ENCODE measurements at regions not wholly inside any gene's neighbourhood (a gene's known extent, or its start where the extent isn't known, plus 50 kb on each side); places are given as distances from the start of the nearest gene placed in this dataset.

DNA sequence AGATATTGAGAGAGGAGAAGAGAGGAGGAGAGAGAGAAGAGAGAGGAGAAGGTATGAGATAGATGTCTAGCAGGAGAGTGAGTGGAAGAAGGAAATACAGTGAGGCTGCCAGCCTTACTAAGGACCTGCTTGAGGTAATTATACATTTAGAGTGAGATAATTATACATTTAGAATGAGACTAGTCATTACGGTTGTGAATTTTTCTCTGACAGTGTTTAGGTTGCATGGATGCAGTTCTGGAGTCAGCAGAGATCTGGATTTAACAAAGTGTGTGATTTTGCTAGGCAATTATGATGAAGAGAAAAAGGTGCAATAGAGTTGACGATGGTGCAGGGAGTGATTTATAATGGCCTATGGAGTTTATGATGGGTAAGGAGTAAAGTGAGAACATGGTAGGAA lies 187.1 kb upstream of the ARX start:
- Histone ChIP-seq H3K27ac (ENCODE audit: low read depth) (no peak overlapping the region), H4K20me1 (replicated peaks; ENCODE audit: insufficient read depth) (no peaks in the 10 kb centered on the region), H3K9me2 (ENCODE audit: insufficient read depth) (no peaks in the 10 kb centered on the region), H3K4me2 (no peak overlapping the region), H3K27me3 (ENCODE audit: insufficient read depth) (no peaks in the 10 kb centered on the region), H3K4me1 (ENCODE audit: insufficient read depth) (no peaks in the 10 kb centered on the region), H3K79me2 (replicated peaks; ENCODE audit: insufficient read depth) (no peaks in the 10 kb centered on the region), H3K36me3 (ENCODE audit: insufficient read depth) (no peaks in the 10 kb centered on the region), H3K4me3 (no peak overlapping the region), H2AFZ (no peak overlapping the region), H3F3A (replicated peaks; ENCODE audit: low read depth) (no peaks in the 10 kb centered on the region)
- H3K36me3 Mint-ChIP-seq (ENCODE audit: low read depth): no peaks in the 10 kb centered on the region
- H3K9me3 Mint-ChIP-seq: no peaks in the 10 kb centered on the region
- DNase-seq (ENCODE audit: low spot score) (no peak), ATAC-seq (no peak)
- no peak for TF ChIP-seq ZNF331 (CRISPR knock-in tag; IDR thresholded peaks at IDR 0.05; ENCODE audit: low read depth)
- TF ChIP-seq, protein P1, sequence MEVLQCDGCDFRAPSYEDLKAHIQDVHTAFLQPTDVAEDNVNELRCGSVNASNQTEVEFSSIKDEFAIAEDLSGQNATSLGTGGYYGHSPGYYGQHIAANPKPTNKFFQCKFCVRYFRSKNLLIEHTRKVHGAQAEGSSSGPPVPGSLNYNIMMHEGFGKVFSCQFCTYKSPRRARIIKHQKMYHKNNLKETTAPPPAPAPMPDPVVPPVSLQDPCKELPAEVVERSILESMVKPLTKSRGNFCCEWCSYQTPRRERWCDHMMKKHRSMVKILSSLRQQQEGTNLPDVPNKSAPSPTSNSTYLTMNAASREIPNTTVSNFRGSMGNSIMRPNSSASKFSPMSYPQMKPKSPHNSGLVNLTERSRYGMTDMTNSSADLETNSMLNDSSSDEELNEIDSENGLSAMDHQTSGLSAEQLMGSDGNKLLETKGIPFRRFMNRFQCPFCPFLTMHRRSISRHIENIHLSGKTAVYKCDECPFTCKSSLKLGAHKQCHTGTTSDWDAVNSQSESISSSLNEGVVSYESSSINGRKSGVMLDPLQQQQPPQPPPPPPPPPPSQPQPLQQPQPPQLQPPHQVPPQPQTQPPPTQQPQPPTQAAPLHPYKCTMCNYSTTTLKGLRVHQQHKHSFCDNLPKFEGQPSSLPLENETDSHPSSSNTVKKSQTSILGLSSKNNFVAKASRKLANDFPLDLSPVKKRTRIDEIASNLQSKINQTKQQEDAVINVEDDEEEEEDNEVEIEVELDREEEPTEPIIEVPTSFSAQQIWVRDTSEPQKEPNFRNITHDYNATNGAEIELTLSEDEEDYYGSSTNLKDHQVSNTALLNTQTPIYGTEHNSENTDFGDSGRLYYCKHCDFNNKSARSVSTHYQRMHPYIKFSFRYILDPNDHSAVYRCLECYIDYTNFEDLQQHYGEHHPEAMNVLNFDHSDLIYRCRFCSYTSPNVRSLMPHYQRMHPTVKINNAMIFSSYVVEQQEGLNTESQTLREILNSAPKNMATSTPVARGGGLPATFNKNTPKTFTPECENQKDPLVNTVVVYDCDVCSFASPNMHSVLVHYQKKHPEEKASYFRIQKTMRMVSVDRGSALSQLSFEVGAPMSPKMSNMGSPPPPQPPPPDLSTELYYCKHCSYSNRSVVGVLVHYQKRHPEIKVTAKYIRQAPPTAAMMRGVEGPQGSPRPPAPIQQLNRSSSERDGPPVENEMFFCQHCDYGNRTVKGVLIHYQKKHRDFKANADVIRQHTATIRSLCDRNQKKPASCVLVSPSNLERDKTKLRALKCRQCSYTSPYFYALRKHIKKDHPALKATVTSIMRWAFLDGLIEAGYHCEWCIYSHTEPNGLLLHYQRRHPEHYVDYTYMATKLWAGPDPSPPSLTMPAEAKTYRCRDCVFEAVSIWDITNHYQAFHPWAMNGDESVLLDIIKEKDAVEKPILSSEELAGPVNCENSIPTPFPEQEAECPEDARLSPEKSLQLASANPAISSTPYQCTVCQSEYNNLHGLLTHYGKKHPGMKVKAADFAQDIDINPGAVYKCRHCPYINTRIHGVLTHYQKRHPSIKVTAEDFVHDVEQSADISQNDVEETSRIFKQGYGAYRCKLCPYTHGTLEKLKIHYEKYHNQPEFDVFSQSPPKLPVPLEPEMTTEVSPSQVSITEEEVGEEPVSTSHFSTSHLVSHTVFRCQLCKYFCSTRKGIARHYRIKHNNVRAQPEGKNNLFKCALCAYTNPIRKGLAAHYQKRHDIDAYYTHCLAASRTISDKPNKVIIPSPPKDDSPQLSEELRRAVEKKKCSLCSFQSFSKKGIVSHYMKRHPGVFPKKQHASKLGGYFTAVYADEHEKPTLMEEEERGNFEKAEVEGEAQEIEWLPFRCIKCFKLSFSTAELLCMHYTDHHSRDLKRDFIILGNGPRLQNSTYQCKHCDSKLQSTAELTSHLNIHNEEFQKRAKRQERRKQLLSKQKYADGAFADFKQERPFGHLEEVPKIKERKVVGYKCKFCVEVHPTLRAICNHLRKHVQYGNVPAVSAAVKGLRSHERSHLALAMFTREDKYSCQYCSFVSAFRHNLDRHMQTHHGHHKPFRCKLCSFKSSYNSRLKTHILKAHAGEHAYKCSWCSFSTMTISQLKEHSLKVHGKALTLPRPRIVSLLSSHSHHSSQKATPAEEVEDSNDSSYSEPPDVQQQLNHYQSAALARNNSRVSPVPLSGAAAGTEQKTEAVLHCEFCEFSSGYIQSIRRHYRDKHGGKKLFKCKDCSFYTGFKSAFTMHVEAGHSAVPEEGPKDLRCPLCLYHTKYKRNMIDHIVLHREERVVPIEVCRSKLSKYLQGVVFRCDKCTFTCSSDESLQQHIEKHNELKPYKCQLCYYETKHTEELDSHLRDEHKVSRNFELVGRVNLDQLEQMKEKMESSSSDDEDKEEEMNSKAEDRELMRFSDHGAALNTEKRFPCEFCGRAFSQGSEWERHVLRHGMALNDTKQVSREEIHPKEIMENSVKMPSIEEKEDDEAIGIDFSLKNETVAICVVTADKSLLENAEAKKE (CRISPR knock-in tag; IDR thresholded peaks at IDR 0.05): no peak
- no peak for TF ChIP-seq STAT1 (IDR thresholded peaks at IDR 0.05; ENCODE audit: unreplicated experiment)
- no peak for TF ChIP-seq ZNF114 (CRISPR knock-in tag; IDR thresholded peaks at IDR 0.05)
- TF ChIP-seq EZH2phosphoT487 (IDR thresholded peaks at IDR 0.05; ENCODE audit: unreplicated experiment): no peak
- TF ChIP-seq EZH2 (IDR thresholded peaks at IDR 0.05; ENCODE audit: low read depth, unreplicated experiment): no peak
- no peak for TF ChIP-seq POLR2AphosphoS5 (IDR thresholded peaks at IDR 0.05; ENCODE audit: low read depth)
- TF ChIP-seq, protein P2, sequence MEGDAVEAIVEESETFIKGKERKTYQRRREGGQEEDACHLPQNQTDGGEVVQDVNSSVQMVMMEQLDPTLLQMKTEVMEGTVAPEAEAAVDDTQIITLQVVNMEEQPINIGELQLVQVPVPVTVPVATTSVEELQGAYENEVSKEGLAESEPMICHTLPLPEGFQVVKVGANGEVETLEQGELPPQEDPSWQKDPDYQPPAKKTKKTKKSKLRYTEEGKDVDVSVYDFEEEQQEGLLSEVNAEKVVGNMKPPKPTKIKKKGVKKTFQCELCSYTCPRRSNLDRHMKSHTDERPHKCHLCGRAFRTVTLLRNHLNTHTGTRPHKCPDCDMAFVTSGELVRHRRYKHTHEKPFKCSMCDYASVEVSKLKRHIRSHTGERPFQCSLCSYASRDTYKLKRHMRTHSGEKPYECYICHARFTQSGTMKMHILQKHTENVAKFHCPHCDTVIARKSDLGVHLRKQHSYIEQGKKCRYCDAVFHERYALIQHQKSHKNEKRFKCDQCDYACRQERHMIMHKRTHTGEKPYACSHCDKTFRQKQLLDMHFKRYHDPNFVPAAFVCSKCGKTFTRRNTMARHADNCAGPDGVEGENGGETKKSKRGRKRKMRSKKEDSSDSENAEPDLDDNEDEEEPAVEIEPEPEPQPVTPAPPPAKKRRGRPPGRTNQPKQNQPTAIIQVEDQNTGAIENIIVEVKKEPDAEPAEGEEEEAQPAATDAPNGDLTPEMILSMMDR (conservative IDR thresholded peaks at IDR 0.05; ENCODE audit: low read depth in 2 of 2): no peak
- TF ChIP-seq CREB1 (CRISPR knock-in tag; IDR thresholded peaks at IDR 0.05; ENCODE audit: low read depth): no peak
- TF ChIP-seq, protein P3, sequence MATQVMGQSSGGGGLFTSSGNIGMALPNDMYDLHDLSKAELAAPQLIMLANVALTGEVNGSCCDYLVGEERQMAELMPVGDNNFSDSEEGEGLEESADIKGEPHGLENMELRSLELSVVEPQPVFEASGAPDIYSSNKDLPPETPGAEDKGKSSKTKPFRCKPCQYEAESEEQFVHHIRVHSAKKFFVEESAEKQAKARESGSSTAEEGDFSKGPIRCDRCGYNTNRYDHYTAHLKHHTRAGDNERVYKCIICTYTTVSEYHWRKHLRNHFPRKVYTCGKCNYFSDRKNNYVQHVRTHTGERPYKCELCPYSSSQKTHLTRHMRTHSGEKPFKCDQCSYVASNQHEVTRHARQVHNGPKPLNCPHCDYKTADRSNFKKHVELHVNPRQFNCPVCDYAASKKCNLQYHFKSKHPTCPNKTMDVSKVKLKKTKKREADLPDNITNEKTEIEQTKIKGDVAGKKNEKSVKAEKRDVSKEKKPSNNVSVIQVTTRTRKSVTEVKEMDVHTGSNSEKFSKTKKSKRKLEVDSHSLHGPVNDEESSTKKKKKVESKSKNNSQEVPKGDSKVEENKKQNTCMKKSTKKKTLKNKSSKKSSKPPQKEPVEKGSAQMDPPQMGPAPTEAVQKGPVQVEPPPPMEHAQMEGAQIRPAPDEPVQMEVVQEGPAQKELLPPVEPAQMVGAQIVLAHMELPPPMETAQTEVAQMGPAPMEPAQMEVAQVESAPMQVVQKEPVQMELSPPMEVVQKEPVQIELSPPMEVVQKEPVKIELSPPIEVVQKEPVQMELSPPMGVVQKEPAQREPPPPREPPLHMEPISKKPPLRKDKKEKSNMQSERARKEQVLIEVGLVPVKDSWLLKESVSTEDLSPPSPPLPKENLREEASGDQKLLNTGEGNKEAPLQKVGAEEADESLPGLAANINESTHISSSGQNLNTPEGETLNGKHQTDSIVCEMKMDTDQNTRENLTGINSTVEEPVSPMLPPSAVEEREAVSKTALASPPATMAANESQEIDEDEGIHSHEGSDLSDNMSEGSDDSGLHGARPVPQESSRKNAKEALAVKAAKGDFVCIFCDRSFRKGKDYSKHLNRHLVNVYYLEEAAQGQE (IDR thresholded peaks at IDR 0.05; ENCODE audit: unreplicated experiment): no peak
- TF ChIP-seq JUNB (IDR thresholded peaks at IDR 0.05; ENCODE audit: unreplicated experiment): no peak
- no peak for TF ChIP-seq NANOG (IDR thresholded peaks at IDR 0.05; ENCODE audit: borderline replicate concordance)
- TF ChIP-seq, protein P4, sequence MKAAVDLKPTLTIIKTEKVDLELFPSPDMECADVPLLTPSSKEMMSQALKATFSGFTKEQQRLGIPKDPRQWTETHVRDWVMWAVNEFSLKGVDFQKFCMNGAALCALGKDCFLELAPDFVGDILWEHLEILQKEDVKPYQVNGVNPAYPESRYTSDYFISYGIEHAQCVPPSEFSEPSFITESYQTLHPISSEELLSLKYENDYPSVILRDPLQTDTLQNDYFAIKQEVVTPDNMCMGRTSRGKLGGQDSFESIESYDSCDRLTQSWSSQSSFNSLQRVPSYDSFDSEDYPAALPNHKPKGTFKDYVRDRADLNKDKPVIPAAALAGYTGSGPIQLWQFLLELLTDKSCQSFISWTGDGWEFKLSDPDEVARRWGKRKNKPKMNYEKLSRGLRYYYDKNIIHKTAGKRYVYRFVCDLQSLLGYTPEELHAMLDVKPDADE (IDR thresholded peaks at IDR 0.05): no peak
- no peak overlapping the region for H3K4me3 Mint-ChIP-seq
- no peaks in the 10 kb centered on the region for H3K4me1 Mint-ChIP-seq
- no peaks in the 10 kb centered on the region for H3K27me3 Mint-ChIP-seq (ENCODE audit: insufficient read depth, low read depth, poor library complexity)
- no peak overlapping the region for H3K27ac Mint-ChIP-seq
